ENCODE measurements at regions not wholly inside any gene's neighbourhood (a gene's known extent, or its start where the extent isn't known, plus 50 kb on each side); places are given as distances from the start of the nearest gene placed in this dataset.

GRCh38 chr16:54490112-54490488 is 203.5 kb upstream of the IRX3 start:
- ChIA-PET POLR2A (no interaction called here), CTCF (no interaction called here)
- Mint-ChIP-seq H3K9me3 (ENCODE audit: unreplicated experiment) (no peaks in the 10 kb centered on the region), H3K36me3 (ENCODE audit: insufficient read depth, unreplicated experiment) (no peaks in the 10 kb centered on the region), H3K4me1 (ENCODE audit: insufficient read depth, unreplicated experiment) (no peaks in the 10 kb centered on the region), H3K27ac (ENCODE audit: low read depth, unreplicated experiment) (no peak overlapping the region), H3K4me3 (ENCODE audit: unreplicated experiment) (no peak overlapping the region), H3K27me3 (ENCODE audit: insufficient read depth, unreplicated experiment) (no peaks in the 10 kb centered on the region)
- DNase-seq (ENCODE audit: unreplicated experiment): no peak
- no peak for TF ChIP-seq CTCF (IDR thresholded peaks at IDR 0.05; ENCODE audit: unreplicated experiment)
- intact Hi-C loops (cut with micrococcal nuclease): no loop called here
- no TSS peak for BruUV-seq (replicated peaks)

GRCh38 chr16:54489225-54490111 is 202.9 kb upstream of the IRX3 start:
- BruUV-seq (replicated peaks): no TSS peak
- no peak for DNase-seq (ENCODE audit: unreplicated experiment)
- Mint-ChIP-seq H3K4me1 (ENCODE audit: insufficient read depth, unreplicated experiment) (no peaks in the 10 kb centered on the region), H3K36me3 (ENCODE audit: insufficient read depth, unreplicated experiment) (no peaks in the 10 kb centered on the region), H3K9me3 (ENCODE audit: unreplicated experiment) (no peaks in the 10 kb centered on the region), H3K27ac (ENCODE audit: low read depth, unreplicated experiment) (no peak overlapping the region), H3K4me3 (ENCODE audit: unreplicated experiment) (no peak overlapping the region), H3K27me3 (ENCODE audit: insufficient read depth, unreplicated experiment) (no peaks in the 10 kb centered on the region)
- intact Hi-C loops (cut with micrococcal nuclease): no loop called here
- ChIA-PET POLR2A (no interaction called here), CTCF (no interaction called here)
- no peak for TF ChIP-seq CTCF (IDR thresholded peaks at IDR 0.05; ENCODE audit: unreplicated experiment)

- no peak overlapping the region for H3K4me3 Mint-ChIP-seq (ENCODE audit: unreplicated experiment)
- H3K36me3 Mint-ChIP-seq (ENCODE audit: insufficient read depth, unreplicated experiment): no peaks in the 10 kb centered on the region
- H3K4me1 Mint-ChIP-seq (ENCODE audit: insufficient read depth, unreplicated experiment): no peaks in the 10 kb centered on the region
- no peaks in the 10 kb centered on the region for H3K27me3 Mint-ChIP-seq (ENCODE audit: insufficient read depth, unreplicated experiment)
- no peak for TF ChIP-seq CTCF (IDR thresholded peaks at IDR 0.05; ENCODE audit: unreplicated experiment)
- ChIA-PET CTCF (interaction anchor here (0.5 kb wide), 1 partner anchor 128 kb away, joined by 4 read pairs; no protein-coding TSS in a partner anchor), POLR2A (no interaction called here)
- intact Hi-C loops (cut with micrococcal nuclease): no loop called here
- no peak for DNase-seq (ENCODE audit: unreplicated experiment)
- H3K9me3 Mint-ChIP-seq (ENCODE audit: unreplicated experiment): no peaks in the 10 kb centered on the region
- H3K27ac Mint-ChIP-seq (ENCODE audit: low read depth, unreplicated experiment): no peak overlapping the region
- BruUV-seq (replicated peaks): no TSS peak
Measured at GRCh38 chr16:54488729-54489128, 202.1 kb upstream of the IRX3 start.

- POLR2A ChIA-PET: interaction anchor here (1.2 kb wide), 1 partner anchor 41 kb away, joined by 3 read pairs; no protein-coding TSS in a partner anchor
- no peaks in the 10 kb centered on the region for H3K27me3 Mint-ChIP-seq (ENCODE audit: insufficient read depth, unreplicated experiment)
- no TSS peak for BruUV-seq (replicated peaks)
- DNase-seq (ENCODE audit: unreplicated experiment): no peak
- CTCF ChIA-PET: interaction anchor here (0.7 kb wide), 1 partner anchor 148 kb away, joined by 5 read pairs; no protein-coding TSS in a partner anchor
- intact Hi-C loops (cut with micrococcal nuclease): no loop called here
- H3K4me1 Mint-ChIP-seq (ENCODE audit: insufficient read depth, unreplicated experiment): no peaks in the 10 kb centered on the region
- no peaks in the 10 kb centered on the region for H3K9me3 Mint-ChIP-seq (ENCODE audit: unreplicated experiment)
- no peak overlapping the region for H3K27ac Mint-ChIP-seq (ENCODE audit: low read depth, unreplicated experiment)
- no peak for TF ChIP-seq CTCF (IDR thresholded peaks at IDR 0.05; ENCODE audit: unreplicated experiment)
- no peaks in the 10 kb centered on the region for H3K36me3 Mint-ChIP-seq (ENCODE audit: insufficient read depth, unreplicated experiment)
- H3K4me3 Mint-ChIP-seq (ENCODE audit: unreplicated experiment): no peak overlapping the region
Measured at GRCh38 chr16:54487933-54488332, 201.3 kb upstream of the IRX3 start.
